ENCODE measurements at regions not wholly inside any gene's neighbourhood (a gene's known extent, or its start where the extent isn't known, plus 50 kb on each side); places are given as distances from the start of the nearest gene placed in this dataset.
"Not testable (repeated sequence)": the region's sequence is repeated elsewhere in the genome, so short reads cannot be mapped to it uniquely, and the experiment has no call there.

DNA sequence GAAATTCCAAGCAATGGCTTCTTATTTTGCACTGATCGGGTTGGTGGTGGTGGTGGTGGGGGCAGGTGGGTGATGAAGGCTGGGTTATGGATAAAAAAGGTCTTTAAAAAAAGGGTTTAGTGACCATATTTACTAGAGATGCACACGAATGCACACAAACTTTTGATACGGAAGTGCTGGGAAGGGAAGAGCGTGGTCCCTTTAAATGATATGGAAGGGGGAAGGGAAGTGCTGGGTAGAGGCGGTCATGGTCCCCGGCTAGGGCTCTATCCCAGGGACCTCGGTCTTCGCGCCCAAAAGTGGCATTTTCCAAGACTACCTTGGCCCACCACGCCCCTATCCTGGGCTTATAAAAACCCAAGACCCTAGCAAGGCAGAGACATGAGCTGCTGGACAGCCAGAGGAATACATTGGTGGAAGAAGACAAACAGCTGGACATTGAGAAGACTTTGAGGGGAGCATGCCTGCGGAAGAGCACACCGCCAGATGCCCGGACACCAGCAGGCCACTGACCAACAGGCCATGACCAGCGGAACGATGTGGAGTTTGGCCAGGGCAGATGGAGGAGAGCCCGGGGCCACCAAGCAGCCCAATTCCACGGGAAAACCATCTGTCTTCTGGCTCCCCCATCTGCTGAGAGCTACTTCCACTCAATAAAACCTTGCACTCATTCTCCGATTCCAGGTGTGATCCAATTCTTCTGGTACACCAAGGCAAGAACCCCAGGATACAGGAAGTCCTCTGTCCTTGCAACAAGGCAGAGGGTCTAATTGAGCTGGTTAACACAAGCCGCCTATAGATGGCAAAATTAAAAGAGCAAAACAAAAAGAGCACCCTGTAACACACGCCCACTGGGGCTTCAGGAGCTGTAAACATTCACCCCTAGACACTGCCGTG is 1720.2 kb downstream of the MRPL39 start:
- DNase-seq, result no peak

DNA sequence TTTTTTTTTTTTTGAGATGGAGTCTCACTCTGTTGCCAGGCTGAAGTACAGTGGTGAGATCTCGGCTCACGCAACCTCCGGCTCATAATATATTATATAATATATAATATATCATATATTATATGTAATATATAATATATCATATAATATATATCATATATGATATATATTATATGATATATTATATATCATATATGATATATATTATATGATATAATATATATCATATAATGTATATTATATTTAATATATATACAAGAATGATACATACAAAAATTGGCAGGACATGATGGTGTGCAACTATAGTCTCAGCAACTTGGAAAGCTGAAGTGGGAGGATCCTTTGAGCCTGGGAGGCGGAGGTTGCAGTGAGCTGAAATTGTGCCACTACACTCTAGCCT is 1725.5 kb downstream of the MRPL39 start:
- DNase-seq, result no peak

DNA sequence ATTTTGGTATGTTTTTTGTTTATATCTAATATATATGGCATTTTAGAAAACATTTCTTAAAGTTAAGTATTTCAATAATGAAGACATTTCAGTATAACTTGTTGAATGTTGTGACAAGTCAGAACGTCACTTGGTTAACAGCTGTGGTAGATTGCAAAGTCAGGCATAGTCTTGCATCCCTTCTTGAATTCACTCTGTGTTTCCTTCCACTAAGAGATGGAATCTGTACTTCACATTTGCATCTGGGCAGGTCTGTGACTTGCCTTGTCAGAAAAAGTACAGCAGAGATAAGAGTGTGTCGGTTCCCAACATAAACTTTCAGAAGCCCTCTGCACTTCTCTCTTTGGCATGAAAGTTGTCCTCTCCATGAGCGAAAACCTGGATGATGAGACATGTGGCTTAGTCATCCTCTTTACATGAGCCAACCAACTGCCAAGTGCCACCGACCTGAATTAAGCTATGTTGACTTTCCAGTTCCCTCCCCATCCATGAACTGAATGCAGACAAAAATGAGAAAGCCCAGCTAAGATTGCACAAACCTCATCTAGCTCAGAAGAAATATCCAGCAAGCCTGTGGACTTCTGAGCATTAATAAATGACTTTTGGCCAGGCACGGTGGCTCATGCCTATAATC is 1730.2 kb downstream of the MRPL39 start:
- no peak for DNase-seq

- no peak for DNase-seq
Measured at GRCh38 chr21:23874271-23874670, 1733.0 kb downstream of the MRPL39 start.

DNA sequence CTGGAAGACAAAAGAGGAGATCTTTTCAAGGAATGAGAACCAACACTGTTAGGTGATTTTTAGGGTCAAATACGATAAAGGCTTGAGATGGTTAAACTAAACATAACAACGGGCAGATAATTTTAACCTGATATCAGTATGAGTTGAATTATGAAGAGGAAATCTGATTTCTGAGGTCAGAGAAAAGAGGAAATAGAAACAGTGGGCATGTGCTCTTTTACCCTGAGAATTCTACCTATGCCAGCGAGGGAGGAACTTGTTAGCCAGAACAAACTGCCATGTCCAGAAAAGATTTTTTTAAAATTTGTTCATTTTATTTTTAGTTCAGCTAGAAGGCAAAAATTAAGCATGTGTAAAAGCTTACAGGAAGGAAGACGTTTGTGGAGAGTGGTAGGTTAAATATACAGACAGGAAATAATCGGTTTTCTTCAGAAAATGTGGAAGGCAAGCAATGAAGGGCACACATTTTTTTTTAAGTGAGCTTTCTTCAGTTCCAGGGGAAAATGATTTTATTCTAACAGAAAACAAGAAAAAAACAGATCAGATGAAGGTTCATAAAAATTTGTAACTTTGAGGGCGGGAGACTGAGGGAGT is 1745.3 kb downstream of the MRPL39 start:
- DNase-seq, result no peak

DNA sequence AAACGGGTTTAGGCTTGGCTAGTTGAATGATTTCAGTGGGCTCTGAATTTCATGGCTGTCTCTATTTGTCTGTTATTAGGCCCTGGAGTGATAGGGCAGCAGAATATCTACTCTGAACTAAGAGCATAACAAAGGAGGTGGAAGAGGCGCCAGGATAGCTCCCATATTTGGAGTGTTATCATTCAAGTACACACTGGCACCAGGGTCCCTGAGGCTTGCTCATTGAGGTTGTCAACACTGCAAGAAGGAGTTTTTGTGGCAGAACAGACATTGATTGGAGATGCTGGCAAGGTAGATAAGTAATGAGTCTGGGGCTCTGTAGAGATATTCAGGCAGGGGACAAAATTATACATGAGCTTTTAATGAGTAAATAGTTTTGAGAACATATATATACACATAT is 1748.4 kb downstream of the MRPL39 start:
- DNase-seq, result no peak

DNA sequence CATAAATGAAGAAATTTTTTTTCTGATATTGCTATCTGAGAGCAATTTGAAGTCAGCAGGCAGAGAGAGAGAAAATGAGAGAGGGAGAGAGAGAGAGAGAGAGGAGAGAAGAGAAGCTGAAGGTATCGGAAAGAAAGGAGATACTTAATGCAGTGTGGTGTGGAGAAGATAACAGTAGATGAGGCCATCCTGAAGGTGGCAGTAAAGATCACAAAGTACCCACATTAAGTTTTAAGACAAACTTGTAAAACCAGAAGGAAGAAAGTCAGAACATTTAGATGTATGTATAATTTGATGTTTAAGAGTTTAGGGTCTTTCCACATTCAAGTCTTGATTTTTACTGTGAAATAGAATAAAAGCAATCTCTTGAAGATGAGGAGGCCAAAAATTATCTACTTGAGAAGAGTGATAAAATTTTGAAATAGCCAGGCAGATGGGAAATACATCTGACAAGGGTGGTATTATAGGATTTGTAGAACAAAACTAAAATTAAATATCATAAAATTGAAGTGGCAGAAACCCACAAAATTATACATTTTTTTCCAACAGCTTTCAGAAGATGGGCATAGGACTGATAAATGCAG is 1753.4 kb downstream of the MRPL39 start:
- DNase-seq, result peak; percentile 44

- DNase-seq, result no peak
Measured at GRCh38 chr21:23837564-23837963, 1769.7 kb downstream of the MRPL39 start.

- DNase-seq, result no peak
Measured at GRCh38 chr21:23822760-23823159, 1784.5 kb downstream of the MRPL39 start.

DNA sequence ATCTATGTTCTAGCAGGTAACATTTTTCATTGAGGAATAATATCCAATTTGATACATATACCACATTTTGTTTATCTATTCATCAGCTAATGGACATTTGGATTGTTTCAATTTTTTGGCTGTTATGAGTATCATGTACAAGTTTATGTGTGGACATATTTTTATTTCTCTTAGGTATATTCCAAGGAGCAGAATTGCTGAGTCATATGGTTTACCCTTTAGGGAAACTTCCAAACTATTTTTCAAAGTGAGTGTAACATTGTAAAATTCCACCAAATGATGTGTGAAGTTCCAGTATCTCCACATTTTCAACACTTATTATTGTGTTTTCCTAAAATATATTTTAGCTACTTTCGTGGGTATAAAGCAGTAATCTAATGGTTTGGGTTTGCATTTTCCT is 1789.9 kb downstream of the MRPL39 start:
- DNase-seq, result no peak

- no peak for DNase-seq
Measured at GRCh38 chr21:23812485-23812884, 1794.8 kb downstream of the MRPL39 start.

- DNase-seq, result no peak
Measured at GRCh38 chr21:23811805-23812204, 1795.5 kb downstream of the MRPL39 start.

DNA sequence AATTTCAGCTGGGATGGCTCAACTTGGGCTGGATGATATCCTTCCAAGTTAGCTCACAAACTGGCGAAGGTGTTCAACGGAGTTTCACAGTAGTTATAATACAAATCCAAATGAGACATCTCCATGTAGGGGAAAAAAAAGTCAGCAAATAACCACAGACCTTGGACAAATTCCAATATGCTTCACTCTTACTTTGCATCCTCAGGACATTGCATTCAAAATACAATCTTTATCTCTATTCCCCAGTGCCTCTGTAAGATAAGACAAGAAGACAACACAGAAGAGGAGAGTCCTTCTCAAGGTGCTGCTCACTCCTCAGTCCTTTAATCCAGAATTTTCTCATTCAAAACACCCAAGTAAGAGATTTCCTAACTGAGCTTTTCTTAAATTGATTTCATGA is 1797.7 kb downstream of the MRPL39 start:
- no peak for DNase-seq

DNA sequence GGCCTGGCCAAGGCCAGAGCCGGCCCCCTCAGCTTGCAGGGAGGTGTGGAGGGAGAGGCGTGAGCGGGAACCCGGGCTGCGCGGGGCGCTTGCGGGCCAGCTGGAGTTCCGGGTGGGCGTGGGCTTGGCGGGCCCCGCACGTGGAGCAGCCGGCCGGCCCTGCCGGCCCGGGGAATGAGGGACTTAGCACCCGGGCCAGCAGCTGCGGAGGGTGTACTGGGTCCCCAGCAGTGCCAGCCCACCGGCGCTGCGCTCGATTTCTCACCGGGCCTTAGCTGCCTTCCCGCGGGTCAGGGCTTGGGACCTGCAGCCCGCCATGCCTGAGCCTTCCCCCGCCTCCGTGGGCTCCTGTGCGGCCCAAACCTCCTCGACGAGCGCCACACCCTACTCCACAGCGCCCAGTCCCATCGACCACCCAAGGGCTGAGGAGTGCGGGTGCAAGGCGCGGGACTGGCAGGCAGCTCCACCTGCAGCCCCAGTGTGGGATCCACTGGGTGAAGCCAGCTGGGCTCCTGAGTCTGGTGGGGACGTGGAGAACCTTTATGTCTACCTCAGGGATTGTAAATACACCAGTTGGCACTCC is 1800.2 kb downstream of the MRPL39 start:
- DNase-seq, result not testable (repeated sequence)

DNA sequence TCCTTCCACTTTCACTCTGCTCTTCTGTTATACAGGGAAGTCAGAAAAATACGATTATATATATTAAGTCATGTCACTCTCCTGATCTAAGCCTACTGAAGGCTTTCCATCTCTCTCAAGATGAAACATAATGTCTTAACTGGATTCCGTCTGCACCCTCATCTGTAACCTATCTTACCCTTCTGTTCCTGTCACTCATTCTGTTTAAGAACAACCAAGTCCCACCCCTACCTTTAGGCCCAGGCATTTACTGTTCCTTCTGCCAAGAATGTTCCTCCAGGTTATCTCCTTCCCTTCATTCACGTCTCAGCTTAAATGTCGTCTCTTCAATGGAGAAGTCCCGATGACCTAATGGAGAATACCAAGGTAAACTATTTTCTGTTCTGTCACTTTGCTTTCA is 1802.4 kb downstream of the MRPL39 start:
- DNase-seq, result no peak

GRCh38 chr21:23801292-23801691 is 1806.0 kb downstream of the MRPL39 start:
- no peak for DNase-seq

GRCh38 chr21:23799376-23799775 is 1807.9 kb downstream of the MRPL39 start:
- no peak for DNase-seq

- no peak for DNase-seq
Measured at GRCh38 chr21:23792300-23792699, 1815.0 kb downstream of the MRPL39 start.

DNA sequence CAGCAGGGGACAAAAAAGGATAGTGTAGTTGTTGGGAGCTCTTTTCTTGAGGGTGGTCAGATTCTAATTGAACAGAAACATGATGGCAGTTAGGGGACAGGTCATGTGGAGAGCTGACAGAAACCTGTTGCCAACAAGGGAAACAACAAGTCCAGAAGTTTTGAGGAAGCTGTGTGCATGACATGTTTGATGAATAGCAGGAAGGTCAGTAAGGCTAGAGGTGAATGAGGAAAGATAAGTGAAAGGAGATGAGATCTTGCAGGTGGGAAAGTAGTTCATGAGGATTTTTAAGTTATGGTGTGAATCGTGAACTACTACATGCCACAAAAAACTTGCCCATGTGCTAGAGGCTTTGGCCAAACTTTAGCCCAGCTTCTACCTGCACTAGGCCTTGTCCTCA is 1817.4 kb downstream of the MRPL39 start:
- no peak for DNase-seq

GRCh38 chr21:23780326-23780725 is 1827.0 kb downstream of the MRPL39 start:
- DNase-seq, result no peak

DNA sequence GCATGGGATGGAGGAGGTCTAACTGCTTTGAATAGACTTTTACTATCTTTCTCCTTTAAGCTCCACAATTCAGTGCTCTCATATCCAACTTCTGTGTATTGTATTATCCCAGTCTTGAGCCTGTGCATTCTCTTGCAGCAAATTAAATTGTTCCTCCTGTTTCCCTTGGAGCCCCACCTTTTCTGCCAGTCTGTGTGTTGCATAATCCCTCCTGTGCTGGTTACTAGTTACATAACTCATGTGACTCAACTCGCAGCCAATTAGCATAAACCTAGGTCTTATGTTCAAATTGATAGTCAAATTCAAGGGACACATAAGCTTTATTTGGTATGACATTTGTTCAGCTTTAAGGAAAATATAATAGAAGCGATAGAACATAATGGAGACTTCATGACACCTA is 1863.5 kb downstream of the MRPL39 start:
- no peak for DNase-seq

DNA sequence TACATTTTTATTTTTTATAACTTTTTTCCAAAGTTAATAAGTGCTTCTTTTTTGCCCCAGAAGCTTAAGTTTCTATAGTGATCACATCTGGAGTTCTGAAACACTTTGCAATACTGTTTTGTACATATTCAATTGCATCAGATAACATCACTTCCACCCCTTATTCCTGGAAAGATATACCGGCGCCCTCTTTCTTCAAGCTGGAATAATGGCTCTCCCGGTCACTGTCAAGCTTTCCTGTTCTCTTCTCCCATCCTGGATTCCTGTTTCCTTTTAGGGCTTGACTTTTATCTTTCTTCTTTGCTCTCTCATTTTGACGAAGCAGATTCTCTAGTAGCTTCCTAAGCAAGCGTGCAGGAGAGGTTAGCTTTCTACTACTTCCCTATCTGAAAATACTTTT is 1866.8 kb downstream of the MRPL39 start:
- no peak for DNase-seq

Measured in muscle of arm (tissue), 1 donor.